AG04449 (cell line): ENCODE measurements at regions not wholly inside any gene's neighbourhood (a gene's known extent, or its start where the extent isn't known, plus 50 kb on each side); places are given as distances from the start of the nearest gene placed in this dataset.

Source experiments
- CTCF ChIA-PET: fragments of 350-600 bp; formaldehyde crosslinking; extraction: SDS; loops from one replicate; lab custom pipeline; 2021; ENCODE audit warnings: antibody characterized with exemption; lab: Yijun Ruan, JAX
- POLR2A ChIA-PET: fragments of 400-600, 350-600 bp; formaldehyde crosslinking; extraction: SDS; loops from one replicate; lab custom pipeline; 2020; ENCODE audit warnings: antibody characterized with exemption, inconsistent platforms; lab: Yijun Ruan, JAX
- DNase-seq: peaks from one replicate; pipeline ENCODE4 v3.0.0-alpha.2; 2010; ENCODE audit warnings: low read depth, low spot score
- H3K4me3 ChIP-seq: 2 replicates; pipeline ENCODE4 v1.5.1; 2011; ENCODE audit warnings: low read depth, mild to moderate bottlenecking, control low read depth, low read length
- TF ChIP-seq, protein P1 (sequence below): IDR thresholded peaks from one replicate; pipeline ENCODE4 v1.5.1; 2011; ENCODE audit warnings: mild to moderate bottlenecking, moderate library complexity, low read length, control low read depth, inconsistent platforms; ENCODE audit not compliant: insufficient read depth; ENCODE audit errors: missing control alignments

DNA sequence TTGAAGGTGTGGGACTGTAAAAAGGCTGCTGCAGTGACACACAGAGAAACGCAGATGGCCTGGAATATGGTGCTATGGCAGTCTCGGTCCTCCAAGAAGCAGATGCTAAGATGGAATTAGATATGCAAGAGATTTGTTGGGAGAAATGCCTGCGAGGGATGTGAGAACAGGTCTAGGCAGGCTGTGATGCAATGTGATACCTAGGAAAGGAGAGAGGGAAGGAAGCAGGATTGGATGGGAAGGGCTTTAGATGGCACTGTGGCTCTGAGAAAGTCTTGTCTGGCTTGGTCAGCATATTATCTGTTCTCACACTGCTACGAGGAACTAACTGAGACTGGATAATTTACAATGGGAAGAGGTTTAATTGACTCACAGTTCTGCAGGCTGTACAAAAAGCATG is 374.4 kb downstream of the BCAT1 start:
- TF ChIP-seq, protein P1, sequence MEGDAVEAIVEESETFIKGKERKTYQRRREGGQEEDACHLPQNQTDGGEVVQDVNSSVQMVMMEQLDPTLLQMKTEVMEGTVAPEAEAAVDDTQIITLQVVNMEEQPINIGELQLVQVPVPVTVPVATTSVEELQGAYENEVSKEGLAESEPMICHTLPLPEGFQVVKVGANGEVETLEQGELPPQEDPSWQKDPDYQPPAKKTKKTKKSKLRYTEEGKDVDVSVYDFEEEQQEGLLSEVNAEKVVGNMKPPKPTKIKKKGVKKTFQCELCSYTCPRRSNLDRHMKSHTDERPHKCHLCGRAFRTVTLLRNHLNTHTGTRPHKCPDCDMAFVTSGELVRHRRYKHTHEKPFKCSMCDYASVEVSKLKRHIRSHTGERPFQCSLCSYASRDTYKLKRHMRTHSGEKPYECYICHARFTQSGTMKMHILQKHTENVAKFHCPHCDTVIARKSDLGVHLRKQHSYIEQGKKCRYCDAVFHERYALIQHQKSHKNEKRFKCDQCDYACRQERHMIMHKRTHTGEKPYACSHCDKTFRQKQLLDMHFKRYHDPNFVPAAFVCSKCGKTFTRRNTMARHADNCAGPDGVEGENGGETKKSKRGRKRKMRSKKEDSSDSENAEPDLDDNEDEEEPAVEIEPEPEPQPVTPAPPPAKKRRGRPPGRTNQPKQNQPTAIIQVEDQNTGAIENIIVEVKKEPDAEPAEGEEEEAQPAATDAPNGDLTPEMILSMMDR, result no peak
- no peak for DNase-seq
- ChIA-PET POLR2A (no interaction called here), CTCF (no interaction called here)
- H3K4me3 ChIP-seq, result no peak overlapping the region

DNA sequence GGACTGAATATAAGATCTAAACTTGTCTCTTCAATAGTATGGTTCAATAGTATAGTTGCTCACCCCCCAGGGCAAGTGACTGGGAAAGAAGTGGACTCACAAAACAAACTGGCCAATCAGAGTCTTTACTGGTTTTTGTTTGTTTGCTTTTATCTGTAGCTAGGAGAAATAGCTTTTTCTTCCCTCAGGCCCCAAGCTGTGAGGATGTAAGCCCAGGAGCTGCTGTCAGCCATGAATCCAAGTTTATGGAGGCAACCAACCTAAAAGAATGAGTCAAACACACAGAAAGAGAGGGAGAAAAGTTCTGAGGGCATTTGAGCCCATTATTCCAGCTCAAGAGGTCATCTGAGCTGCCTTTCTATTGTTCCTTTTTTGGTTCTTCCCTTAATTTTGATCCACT is 375.3 kb downstream of the BCAT1 start:
- H3K4me3 ChIP-seq, result no peak overlapping the region
- CTCF ChIA-PET, result no interaction called here
- DNase-seq, result no peak
- POLR2A ChIA-PET, result no interaction called here
- TF ChIP-seq, protein P1, result no peak

DNA sequence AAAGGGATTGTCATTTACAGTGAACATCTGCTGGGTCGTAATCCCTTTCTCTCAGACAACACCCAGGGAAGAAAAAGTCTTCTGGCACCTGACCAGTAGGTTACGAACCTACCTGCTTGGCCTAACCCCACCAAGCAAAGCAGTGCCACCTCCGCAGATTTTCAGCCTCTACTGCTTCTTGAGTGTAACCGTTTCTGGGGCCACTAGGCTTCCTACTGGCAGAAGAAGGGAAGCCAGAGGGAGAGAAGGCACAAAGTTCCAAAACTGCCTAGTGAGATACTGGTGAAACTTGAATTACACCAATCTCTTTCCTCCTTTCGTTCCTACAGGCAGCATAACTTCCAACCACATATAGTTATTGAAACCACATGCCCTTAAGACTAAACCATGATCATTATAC is 383.6 kb downstream of the BCAT1 start:
- TF ChIP-seq, protein P1, result no peak
- ChIA-PET POLR2A (no interaction called here), CTCF (no interaction called here)
- H3K4me3 ChIP-seq, result no peak overlapping the region
- no peak for DNase-seq

DNA sequence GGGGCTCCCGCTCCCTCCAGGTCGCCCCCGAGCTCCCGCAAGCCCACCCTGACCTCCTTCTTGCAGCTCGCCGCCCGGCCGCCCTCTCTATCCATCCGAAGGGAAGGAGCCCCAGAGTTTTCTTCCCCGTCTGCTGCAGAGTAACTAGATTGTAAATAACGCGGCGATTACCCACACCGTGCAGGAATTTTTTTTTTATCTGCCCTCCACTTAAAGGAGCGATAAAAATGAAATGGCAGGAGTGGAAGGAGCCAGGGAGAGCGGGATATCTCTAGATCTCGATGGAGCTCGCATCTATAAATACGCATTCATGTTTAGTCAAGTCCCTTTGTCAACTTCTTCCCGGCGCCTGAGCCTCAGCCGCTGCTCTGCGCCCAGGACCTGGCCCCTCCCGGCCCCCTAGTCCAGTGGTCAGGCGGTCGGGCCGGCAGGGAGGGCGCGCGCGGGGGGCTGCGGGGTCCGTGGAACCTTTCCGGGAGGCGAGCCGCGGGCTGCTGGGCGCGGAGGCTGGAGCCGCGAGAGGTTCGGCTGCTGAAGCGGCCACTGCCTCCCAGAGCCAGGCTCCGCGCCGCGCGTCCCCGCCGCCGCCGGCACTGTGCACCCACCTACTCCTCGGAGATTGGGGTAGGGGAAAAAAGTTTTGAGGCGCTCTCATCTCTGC is 386.0 kb downstream of the BCAT1 start:
- CTCF ChIA-PET, result no interaction called here
- POLR2A ChIA-PET, result no interaction called here
- DNase-seq, result no peak
- H3K4me3 ChIP-seq, result peak overlapping the region; percentile 68
- TF ChIP-seq, protein P1, result no peak

DNA sequence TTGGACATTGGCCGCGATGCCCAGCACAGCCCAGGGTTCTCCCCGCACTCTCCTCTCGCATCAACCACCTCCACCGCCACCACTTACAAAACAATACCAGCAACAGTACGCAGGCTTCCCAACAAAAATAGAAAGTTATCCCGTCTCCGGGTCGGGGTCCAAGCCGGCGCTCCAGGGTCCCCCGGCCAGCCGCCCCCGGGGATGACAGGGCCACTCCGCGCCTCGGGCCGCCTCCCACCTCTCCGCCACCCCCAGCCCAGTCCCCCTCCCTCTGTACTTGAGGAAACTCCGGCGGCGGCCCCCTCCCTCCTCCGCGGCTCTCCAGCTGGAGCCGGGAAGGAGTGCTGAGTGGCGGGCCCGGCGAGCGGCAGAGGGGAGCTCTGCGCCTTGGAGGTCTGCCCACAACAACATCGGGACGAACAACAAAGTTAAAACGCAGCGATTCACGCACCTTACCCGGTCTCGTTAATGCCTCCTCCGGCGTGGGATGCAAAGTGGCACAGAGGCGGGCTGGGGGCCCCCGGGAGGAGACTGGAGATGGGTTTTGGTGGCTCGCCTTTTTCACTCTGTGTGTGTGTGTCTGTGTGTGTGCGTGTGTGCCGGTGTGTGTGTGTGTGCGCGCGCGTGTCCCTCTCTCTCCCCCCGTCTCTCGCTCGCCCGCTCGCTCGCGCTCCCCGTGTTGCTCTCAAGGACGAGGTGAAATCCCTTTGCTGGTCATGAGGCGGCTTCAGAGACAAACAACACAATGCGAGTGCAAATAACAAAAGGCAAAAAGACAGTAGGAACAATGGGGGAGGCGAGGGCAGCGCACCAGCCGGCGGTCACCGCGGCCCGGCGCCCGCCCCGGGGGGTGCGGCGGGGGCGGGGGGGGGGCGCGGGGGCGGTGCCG is 386.8 kb downstream of the BCAT1 start:
- ChIA-PET CTCF (no interaction called here), POLR2A (no interaction called here)
- H3K4me3 ChIP-seq, result peak overlapping the region; percentile 68
- TF ChIP-seq, protein P1, result no peak
- no peak for DNase-seq

DNA sequence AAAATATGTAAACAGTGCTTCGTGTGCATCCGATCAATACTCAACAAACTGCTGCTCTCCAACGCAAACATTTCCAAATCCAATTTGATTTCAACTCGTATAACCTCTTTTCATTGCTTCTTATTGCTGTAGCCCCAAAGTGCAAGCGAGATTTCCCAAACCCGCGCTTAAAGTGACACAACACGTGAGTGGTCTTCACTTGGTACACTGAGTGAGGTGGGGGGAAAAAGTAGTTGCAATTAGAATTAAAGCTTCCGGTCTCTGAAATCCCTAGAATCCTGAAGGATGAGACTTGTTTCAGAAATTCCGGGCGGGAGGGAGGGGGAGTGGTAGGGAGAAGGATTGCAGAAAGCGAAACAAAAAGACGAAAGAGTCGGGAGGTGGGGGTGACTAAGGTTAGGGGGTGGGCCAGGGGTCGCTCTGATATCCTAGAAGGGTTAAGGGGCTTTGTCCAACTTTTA is 387.5 kb downstream of the BCAT1 start:
- DNase-seq, result no peak
- ChIA-PET POLR2A (no interaction called here), CTCF (no interaction called here)
- H3K4me3 ChIP-seq, result peak overlapping the region; percentile 68
- TF ChIP-seq, protein P1, result no peak
